GM18499 (cell line): ENCODE measurements at regions not wholly inside any gene's neighbourhood (a gene's known extent, or its start where the extent isn't known, plus 50 kb on each side); places are given as distances from the start of the nearest gene placed in this dataset.
"Not testable (repeated sequence)": the region's sequence is repeated elsewhere in the genome, so short reads cannot be mapped to it uniquely, and the experiment has no call there.

ENCODE experiments used
- ATAC-seq: cut with Tn5 transposase; IDR thresholded peaks from one replicate; pipeline ENCODE4 v1.9.1; 2021; ENCODE audit warnings: moderate number of reproducible peaks; ENCODE audit not compliant: insufficient read depth, unreplicated experiment

DNA sequence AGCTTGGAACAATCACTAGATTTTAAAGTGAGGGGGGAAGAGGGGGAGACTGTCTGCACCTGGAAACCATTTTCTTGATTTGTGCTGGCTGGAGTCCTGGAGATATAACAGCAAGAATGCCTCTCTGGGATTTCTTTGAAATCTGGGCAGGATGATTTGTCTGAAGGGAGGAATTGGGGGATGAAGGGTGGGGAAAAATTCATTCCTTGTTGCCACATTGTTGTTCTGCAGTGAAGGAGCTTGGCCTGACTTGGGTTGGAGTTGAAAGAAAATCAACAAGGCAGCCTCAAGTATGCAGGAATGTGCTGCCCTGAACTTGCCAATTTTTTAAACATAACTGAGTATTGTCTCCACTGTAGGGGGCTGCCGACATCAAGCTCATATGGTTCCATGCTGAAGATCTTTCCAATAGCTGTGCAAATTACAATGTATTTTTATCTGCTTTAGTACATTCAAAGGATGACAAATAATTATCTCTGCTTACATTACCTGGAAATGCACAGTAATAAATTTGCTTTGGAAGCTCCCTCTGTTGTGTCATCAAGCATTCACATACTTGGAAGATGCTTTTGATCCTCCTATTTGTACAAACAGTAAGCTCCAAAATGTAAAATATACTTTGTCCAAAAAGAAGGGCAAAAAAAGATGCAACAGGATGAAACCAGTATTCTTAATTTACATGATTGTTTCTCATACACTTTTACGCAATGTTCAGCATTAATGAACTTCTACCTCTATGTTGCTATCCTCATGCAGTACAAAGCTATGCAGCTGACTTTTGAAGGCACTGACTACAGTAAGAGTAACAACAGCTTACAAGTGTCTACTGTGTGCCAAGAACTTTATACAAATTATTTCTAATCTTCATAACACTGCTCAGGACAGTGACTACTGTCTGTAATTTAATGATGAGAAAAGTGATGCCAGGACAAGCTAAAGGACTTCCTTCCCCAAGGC is 627.9 kb upstream of the KLF12 start:
- no peak for ATAC-seq

- no peak for ATAC-seq
These were observed 624.0 kb upstream of the KLF12 start for GRCh38 chr13:74758188-74758587.

- ATAC-seq: no peak
These were observed 620.9 kb upstream of the KLF12 start for GRCh38 chr13:74755065-74755464.

DNA sequence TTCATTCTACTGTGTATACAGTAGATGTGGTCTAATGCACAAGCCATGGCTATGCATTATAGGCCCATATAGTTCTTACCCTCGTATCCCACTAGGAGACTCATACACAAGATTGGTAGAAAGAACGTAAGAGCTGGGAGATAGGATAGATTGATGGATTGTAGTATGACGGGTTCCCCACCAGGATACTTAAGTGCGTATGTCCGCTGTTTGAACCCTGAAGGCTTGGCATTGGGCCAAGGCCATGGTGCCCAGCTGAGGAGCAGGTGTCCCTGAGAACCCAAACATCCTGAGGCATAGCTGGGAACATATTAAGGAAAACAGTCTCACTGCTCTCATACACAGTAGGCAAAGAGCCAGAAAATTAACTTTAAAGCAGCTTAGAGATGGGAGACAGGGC is 617.5 kb upstream of the KLF12 start:
- no peak for ATAC-seq

DNA sequence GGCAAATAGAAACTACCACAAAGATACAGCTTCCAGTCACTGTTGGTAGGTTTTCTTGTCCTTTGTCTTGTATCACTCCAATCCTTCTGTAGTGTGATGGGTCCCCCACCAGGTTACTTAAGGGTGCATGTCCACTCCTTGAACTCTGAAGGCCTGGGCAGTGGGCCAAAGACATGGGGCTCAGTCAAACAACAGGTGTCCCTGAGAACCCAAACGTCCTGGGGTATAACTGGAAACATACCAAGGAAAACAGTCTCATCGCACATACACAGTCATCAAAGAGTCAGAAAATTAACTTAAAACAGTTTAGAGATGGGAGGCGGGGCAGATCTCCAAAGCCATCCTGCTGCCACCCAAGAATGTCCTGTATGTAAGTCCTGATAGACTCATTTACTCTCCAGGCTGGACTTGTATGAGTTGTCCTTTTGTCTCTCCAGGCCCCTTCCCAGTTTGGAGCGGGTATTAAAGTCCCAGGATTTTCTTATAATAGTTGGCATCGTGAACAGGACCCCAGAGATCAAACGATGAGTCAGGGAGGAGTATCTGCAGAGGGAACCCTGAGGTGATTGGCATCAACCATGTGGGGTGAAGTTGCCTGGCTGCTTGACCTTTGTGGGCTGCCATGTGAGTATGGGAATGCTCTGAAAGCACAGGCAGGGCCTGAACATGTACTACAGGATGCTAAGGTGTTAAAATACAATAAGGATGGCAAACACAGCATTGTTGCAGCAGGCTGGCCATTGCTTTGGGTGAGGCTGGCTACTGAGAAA is 613.2 kb upstream of the KLF12 start:
- no peak for ATAC-seq

- ATAC-seq: no peak
These were observed 609.8 kb upstream of the KLF12 start for GRCh38 chr13:74743992-74744391.

DNA sequence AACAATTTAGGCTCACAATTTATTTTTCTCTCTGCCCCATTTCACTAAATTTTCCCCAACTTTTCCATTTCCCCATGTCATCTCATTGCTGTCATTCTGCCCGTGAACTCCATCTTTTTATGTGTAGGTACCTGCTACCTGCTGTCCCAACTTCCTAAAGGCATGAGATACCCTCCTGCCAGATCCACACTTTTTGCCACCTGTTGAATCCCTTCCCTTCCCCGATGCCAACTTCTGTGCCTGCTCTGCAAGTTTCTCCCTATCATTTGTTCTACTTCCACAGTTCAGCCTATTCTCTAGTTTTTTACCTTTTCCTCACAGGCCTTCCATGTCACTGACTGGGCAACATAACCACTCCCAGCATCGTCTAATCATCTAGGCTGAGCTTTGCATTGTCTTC is 607.5 kb upstream of the KLF12 start:
- ATAC-seq: no peak

DNA sequence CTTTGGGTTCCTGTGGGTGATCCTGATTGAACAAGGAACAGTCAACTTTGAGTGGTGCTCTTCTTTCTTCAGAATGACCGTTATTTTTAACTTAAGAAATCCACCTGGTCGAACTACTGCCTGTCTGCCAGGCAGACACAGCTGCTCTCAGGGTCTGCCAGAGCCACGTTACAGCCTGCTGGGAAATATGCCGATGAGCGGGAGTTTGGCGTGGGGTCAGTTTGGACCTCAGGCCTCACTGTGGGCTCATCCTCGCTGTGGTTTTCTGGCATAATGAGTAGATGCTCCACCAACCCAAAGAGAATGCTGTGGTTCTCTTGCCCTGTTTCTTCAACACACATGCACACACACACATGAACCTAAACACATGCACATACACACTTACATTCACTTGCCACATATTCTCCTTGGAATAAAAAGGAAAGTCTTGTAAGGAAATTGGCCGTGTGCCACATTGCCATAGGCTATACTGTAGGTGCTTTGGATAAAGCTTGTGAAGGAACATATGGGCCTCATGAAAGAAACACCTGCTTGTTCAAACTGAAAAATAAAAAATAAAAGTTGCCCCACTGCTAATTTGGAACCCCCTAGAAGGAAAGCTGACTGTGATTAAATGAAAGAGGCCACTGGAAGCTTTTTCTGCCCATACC is 598.7 kb upstream of the KLF12 start:
- ATAC-seq: no peak

- ATAC-seq: no peak
These were observed 597.5 kb upstream of the KLF12 start for GRCh38 chr13:74731731-74732130.

DNA sequence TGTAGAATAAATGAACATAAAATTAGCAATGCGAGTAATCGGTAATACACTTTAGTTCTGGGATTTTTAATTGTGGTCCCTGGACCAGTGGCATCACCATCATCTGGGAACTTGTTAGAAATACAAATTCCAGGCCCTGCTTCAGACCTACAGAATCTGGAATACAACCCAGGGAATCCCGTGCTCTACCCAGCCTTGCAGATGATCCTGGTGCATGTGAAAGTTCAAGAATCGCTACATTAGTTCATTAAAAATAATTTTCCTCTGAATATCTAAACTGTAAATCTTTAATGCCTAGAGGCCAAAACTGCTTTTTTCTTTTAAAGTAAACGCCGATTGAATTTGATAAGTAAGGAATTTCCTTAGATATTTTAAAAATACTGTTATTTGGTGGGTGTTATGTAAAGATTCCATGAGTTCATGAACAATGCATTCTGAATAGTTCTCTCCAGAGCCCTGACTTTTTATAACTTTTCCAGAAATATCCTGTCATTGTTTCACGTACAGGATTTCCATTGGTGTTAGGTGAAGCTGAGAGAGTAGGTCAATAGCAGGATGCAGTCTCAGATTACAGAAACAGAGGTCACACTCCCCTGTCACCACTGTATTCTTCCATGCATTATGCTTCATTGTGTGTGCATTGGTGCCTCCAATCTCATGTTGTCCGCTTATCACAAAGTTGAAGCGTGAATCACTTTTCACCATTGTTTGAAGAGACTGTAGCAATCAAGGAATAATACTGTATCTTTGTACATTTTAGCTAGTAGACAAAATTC is 596.5 kb upstream of the KLF12 start:
- ATAC-seq: no peak

DNA sequence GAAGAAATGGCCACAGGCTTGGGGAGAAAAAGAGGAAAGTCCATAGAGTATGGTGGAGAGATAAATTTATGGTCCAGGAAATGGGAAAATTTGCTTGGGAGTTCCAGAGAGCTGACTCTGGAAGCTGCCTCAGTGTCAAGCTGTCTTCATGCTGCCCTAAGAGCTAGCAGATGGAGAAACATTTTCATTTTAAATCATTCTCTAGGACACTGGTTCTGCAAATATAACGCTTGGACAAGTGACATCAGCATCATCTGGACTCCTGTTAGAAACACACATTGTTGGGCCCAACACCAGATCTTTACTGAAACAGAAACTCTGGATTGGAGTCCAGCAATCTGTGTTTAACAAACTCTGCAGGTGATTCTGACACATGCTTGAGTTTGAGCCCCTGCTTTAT is 592.0 kb upstream of the KLF12 start:
- ATAC-seq: no peak

DNA sequence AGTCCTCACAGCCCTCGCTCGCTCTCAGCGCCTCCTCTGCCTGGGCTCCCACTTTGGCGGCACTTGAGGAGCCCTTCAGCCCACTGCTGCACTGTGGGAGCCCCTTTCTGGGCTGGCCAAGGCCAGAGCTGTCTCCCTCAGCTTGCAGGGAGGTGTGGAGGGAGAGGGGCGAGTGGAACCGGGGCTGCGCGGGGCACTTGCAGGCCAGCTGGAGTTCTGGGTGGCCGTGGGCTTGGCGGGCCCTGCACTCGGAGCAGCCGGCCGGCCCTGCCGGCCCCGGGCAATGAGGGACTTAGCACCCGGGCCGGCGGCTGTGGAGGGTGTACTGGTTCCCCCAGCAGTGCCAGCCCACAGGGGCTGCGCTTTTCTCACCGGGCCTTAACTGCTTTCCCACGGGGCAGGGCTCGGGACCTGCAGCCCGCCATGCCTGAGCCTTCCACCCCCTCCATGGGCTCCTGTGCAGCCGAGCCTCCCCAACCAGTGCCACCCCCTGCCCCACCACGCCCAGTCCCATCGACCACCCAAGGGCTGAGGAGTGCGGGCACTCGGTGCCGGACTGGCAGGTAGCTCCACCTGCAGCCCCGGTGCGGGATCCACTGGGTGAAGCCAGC is 584.1 kb upstream of the KLF12 start:
- ATAC-seq: not testable (repeated sequence)

- no peak for ATAC-seq
These were observed 581.5 kb upstream of the KLF12 start for GRCh38 chr13:74715718-74716117.

GRCh38 chr13:74710006-74710405 is 575.8 kb upstream of the KLF12 start:
- ATAC-seq: no peak

DNA sequence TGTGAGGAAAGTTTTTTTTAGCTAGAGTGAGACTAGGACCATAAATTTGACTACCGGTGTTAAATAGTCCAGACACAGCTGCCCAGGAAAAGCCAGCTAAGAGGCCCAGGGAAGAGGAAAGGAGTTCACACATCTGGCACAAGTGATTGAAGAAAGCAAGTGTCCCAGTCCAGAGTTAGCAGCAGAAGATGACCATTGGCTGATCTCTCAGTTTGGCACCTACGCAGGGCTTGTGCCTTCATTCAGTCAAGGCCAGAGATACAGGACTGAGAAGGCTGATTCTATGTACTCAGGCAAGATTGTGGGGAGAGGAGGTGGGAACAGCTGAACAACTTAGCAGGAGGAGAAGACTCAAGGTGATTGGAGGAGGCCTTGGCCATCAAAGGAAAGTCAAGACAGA is 575.0 kb upstream of the KLF12 start:
- no peak for ATAC-seq

DNA sequence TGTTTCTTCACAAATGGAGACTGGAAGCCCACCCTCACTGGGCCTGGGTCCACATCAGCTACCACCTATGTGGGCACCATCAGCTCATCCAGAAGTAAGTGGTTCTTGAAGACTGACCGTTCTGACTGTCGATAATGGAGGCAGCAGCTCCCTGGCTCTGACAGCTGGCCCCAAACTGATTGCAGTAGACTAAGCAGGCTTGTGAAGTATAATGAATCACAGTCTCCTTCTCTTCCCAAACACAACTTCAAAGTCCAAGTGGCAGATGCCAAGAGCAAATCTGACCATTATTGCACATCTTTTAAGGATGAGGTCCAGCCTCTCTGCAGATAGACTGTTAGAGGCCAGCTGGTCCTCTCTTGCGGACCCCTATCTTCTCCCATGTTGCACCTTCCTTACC is 574.4 kb upstream of the KLF12 start:
- ATAC-seq: no peak

DNA sequence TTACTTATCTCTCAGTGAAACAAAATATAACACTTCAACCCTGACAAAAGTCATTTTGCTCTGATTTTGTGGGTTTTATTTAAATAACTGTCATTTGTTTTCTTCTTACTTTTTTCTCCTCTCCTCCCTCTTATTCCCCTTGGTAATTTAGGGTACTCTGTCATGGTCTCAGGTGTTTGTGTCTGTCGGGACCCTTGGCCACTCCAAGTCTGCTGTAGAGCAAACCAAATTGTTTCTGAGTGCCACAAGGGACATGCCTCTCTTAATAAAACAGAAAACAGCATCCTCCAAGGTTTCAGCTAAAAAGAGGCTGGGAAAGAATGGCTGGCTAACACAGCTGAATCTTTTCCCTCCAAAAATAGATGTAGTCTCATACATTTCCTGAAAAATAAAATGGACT is 573.1 kb upstream of the KLF12 start:
- no peak for ATAC-seq

DNA sequence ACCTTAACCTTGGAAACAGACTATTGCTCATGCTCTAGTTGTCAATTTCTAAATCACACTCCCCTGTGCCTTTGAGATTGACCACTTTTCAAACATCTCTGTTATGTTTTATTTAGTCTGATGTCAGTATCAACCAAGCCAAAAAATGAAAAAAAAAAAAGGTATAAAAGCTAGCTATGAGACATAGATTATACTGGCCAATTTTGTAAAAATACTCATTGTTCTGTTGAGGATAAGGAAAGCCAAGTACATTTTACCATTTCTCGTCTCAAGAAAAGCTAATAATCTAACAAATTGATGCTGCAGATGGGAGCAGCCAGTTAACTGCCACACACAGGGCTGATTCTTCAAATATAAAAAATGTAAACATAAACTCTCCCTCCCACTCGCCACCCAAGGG is 572.6 kb upstream of the KLF12 start:
- ATAC-seq: no peak

DNA sequence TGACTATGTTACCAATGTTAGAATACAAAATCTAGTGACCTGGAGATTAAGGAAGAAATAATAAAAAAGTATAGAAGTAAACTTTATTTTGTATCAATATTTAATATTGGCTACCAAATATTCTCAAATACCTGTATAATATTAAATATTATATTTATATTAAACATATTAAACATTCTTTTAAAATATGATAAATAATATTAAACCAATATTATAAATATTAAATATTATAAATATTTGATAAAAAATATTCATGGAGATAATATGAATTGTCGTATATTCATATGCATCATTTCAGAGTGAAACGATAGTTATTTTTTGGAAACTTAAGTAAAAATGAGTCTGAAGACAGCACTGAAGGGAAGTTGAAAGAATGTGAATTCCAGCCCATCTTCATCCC is 571.2 kb upstream of the KLF12 start:
- ATAC-seq: no peak

GRCh38 chr13:74703855-74704387 is 569.7 kb upstream of the KLF12 start:
- ATAC-seq: no peak
